ENCODE measurements at regions not wholly inside any gene's neighbourhood (a gene's known extent, or its start where the extent isn't known, plus 50 kb on each side); places are given as distances from the start of the nearest gene placed in this dataset.
A peak's percentile ranks its signal among the peaks of the same experiment; 100 is the strongest.

DNA sequence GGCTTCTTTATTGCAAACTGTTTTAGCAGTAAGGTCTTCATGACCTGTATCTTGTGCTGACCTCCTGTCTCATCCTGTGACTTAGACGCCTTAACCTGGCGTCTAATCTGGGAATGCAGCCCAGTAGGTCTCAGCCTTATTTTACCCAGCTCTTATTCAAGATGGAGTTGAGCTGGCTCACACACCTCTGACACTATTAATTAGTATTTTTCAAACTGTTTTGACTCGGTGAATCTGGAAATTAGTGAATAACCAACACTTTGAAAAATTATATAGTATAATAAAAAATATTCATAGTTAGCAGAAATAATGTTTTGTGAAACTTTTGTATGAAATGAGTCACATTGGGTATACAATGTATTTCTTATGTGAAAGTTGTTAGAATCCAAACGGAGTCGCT, 189.4 kb downstream of the PDGFRA start:
- DNase-seq (no peak), ATAC-seq (no peak)
- TF ChIP-seq, protein P1, sequence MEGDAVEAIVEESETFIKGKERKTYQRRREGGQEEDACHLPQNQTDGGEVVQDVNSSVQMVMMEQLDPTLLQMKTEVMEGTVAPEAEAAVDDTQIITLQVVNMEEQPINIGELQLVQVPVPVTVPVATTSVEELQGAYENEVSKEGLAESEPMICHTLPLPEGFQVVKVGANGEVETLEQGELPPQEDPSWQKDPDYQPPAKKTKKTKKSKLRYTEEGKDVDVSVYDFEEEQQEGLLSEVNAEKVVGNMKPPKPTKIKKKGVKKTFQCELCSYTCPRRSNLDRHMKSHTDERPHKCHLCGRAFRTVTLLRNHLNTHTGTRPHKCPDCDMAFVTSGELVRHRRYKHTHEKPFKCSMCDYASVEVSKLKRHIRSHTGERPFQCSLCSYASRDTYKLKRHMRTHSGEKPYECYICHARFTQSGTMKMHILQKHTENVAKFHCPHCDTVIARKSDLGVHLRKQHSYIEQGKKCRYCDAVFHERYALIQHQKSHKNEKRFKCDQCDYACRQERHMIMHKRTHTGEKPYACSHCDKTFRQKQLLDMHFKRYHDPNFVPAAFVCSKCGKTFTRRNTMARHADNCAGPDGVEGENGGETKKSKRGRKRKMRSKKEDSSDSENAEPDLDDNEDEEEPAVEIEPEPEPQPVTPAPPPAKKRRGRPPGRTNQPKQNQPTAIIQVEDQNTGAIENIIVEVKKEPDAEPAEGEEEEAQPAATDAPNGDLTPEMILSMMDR (IDR thresholded peaks at IDR 0.05) = no peak
- Histone ChIP-seq H3K27ac (no peak overlapping the region), H3K9me3 (peaks cover 0 to 20% of the 10 kb centered on the region in 2 donors), H3K36me3 (no peaks in the 10 kb centered on the region), H3K27me3 (no peaks in the 10 kb centered on the region), H3K4me3 (no peak overlapping the region), H3K4me1 (no peaks in the 10 kb centered on the region)
- intact Hi-C loops (cut with DNase I) = no loop called here

DNA sequence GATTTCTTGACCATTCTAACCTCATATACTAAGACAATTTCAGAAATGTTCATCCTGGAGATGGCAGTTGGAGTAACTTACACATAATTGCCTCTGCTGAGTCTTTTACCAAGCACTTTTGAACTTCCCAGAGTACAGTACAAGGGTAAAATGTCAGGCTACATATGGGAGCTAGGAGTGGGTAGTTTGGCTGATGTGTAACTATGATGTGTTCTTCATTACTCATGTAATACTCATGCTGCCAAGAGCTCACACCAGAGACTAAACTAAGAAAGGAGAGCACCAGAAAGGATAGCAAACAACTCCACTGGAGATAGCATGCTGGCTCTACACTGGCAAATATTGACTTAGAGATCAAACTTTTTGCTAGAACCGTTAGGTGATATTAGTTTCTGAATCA, 194.0 kb downstream of the PDGFRA start:
- H3K27ac ChIP-seq = no peak overlapping the region
- DNase-seq = no peak
- H3K4me3 ChIP-seq = no peak overlapping the region
- no peaks in the 10 kb centered on the region for H3K27me3 ChIP-seq
- no peaks in the 10 kb centered on the region for H3K36me3 ChIP-seq
- H3K4me1 ChIP-seq = no peaks in the 10 kb centered on the region
- intact Hi-C loops (cut with DNase I) = no loop called here
- peaks cover 0 to 9% of the 10 kb centered on the region in 2 donors for H3K9me3 ChIP-seq
- TF ChIP-seq, protein P1 (IDR thresholded peaks at IDR 0.05) = no peak
- no peak for ATAC-seq

DNA sequence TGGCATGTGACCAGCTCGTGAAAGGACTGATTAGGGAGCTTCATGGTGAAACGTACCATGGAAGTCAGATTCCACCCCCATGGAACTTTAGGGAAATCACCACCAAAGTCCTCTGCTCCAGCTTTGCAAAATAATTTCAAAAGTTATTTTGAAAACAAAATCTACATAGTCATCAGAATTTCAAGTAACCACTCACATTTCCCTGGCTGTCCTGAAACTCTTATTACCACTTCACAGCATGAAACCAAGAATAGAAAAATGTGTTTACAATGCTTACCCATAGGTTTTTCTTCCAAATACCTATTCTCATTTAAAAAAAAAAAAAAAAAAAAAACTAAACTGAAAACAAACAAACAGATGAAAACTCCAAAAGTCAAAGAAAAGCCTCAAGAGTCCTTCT, 198.7 kb downstream of the PDGFRA start:
- ATAC-seq (no peak), DNase-seq (no peak)
- H3K9me3 ChIP-seq = no peaks in the 10 kb centered on the region
- TF ChIP-seq, protein P1 (IDR thresholded peaks at IDR 0.05) = no peak
- no peaks in the 10 kb centered on the region for H3K4me1 ChIP-seq
- H3K36me3 ChIP-seq = no peaks in the 10 kb centered on the region
- no peak overlapping the region for H3K4me3 ChIP-seq
- intact Hi-C loops (cut with DNase I) = no loop called here
- no peak overlapping the region for H3K27ac ChIP-seq
- no peaks in the 10 kb centered on the region for H3K27me3 ChIP-seq

DNA sequence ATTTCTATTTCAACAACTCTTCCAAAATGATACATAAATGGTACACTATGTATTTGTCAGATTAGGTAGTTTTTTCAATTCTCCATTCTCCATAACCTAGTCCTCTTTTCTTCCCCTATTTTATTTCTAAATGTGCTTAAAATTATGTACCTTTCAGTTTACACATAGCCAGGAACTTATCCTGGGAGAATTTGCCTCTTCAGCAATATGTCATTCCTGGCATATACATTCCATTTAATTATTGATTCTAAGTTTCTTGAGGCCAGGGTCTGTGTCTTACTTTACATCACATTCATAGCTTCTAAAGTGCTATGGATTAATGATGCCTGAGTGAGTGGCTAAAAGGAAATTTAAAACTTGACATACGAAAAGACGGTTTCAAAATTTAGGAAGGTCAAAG, 199.8 kb downstream of the PDGFRA start:
- H3K27ac ChIP-seq = no peak overlapping the region
- H3K4me3 ChIP-seq = no peak overlapping the region
- no peaks in the 10 kb centered on the region for H3K4me1 ChIP-seq
- no peak for DNase-seq
- TF ChIP-seq, protein P1 (IDR thresholded peaks at IDR 0.05) = no peak
- H3K27me3 ChIP-seq = no peaks in the 10 kb centered on the region
- ATAC-seq = no peak
- H3K36me3 ChIP-seq = no peaks in the 10 kb centered on the region
- intact Hi-C loops (cut with DNase I) = no loop called here
- no peaks in the 10 kb centered on the region for H3K9me3 ChIP-seq

DNA sequence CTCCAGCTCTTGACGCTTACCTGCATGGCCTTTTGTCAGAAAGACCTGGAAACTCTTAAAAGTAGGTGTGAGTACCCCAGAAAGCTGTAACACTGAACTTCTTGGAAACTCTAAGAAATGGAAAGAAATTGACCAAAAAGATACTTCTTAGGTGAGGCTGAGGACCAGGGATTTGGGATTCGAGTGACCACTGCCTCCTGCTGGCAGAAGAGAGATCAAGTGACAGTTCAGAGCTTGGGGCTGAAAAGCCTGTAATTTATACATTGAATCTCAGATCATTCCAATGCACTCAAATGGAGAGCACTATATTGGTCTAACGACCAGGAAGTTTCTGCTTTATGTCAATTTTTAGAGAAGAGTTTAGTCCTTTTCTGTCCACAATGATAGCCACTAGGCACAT, 204.6 kb downstream of the PDGFRA start:
- DNase-seq (no peak), ATAC-seq (peak; percentile 41)
- Histone ChIP-seq H3K4me3 (no peak overlapping the region), H3K36me3 (no peaks in the 10 kb centered on the region), H3K27ac (no peak overlapping the region), H3K9me3 (no peaks in the 10 kb centered on the region), H3K4me1 (no peaks in the 10 kb centered on the region), H3K27me3 (no peaks in the 10 kb centered on the region)
- intact Hi-C loops (cut with DNase I) = no loop called here
- TF ChIP-seq, protein P1 (IDR thresholded peaks at IDR 0.05) = peak; percentile 18 to 35

Measured in left lung (tissue), 4 donors.